ENCODE measurements at regions not wholly inside any gene's neighbourhood (a gene's known extent, or its start where the extent isn't known, plus 50 kb on each side); places are given as distances from the start of the nearest gene placed in this dataset.
"Not testable (repeated sequence)": the region's sequence is repeated elsewhere in the genome, so short reads cannot be mapped to it uniquely, and the experiment has no call there.

DNA sequence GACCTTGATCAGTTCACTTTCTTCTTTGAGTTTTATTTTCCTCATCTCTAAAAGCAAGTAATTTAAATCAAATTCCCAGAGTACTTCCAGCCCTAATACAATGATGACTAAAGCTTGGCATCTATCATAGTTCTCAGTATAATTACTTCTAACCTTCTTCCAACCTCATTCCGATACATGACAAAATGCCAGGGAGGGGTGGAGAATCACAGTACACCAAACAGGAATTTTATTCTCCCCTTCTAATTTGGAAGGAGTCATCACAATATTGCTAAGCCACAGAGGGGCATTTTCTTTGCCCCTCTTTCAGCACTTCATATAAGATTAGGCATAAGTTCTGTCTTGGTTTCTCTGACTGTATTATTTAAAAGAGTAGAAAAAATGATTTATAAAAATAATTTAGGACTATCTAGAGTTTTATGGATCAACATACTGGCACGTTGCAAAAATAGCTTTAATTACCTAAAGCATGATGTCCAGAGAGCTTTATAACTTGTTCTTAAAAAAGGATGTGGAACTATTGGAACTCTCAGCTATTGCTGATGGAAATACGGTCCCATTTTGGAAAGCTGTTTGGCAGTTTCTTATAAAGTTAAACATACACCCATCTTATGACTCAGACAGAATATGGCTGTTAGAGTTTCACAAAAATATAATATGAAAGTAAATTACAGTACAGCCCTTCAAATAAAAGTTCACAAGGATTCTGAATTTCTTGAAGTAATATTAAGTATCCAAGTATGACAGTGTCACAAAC lies 86.9 kb upstream of the UBE2E2 start:
- no peak for DNase-seq

DNA sequence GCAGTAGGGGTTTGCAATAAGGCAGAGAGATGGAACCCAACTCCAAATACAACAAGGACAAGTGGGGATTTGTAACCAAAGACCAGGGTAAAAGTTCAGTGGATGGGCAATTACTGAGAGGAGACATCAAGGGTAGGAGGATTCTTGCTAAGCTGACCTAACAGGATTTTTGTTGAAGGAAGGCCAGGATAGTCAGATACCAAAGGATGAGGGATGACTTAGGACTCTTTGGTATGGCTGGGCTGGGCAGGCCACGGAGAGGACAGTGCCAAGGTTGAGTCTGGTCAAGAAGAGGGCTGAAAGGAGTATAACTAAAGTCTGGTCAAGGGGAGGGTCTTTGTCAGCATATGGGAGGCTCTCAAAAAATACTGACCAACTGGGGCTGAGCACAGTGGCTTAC lies 85.3 kb upstream of the UBE2E2 start:
- no peak for DNase-seq

- DNase-seq, result no peak
These were observed 75.9 kb upstream of the UBE2E2 start for GRCh38 chr3:23127196-23127595.

- no peak for DNase-seq
These were observed 74.5 kb upstream of the UBE2E2 start for GRCh38 chr3:23128655-23129054.

DNA sequence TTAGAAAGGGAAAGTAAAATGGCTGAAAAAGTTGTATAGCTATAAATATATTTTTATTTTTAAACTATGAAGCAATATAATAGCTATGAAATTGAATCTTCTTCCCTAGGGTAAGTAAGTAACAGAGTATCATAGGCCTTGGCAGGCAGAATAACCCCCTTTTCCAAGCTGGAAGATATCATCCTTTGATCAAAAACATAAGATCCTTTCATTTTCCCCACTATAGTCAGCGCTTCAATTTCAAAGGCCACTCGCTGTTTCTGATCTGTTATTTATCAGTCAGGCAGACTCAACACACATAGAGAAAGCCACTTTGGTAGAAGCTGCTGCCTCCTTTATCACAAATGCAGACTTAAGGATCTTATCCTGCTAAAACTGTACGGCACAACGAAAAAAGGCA lies 74.0 kb upstream of the UBE2E2 start:
- no peak for DNase-seq

DNA sequence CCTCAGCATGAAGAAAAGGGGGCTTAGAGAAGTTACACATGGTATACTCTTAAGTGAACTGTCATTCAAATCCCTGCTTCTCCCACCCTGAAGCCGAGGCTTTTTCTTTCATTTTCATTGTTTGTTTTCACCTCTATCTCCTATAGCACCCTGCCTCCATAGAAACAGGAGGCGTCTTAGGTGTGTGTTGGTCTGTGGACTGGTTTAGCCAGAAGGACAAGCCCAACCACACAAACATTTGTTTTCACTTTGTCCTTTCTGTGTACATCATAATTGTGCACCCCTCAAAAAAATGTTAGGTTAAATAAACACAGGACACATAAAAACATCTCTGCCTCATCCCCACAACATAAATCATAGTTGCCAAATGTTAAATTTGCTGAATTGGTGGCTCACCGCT lies 73.3 kb upstream of the UBE2E2 start:
- DNase-seq, result no peak

DNA sequence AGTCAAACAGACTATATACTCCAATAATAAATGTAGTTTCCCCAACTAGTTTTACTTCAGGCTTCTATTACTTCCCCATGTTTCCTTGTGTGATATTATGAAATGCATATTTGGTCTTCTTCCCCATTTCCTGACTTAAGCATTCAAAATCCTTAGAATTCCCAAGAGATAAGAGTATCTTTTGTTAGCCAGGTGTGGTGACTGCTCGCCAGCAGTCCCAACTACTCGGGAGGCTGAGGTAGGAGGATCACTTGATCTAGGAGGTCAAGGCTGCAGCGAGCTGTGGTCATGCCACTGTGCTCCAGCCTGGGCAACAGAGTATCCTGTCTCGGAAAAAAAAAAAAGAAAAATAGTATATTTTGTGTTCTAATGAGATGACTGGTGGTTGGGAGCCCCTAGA lies 72.7 kb upstream of the UBE2E2 start:
- DNase-seq, result no peak

GRCh38 chr3:23135026-23135785 lies 67.9 kb upstream of the UBE2E2 start:
- DNase-seq, result no peak

GRCh38 chr3:23136054-23136453 lies 67.1 kb upstream of the UBE2E2 start:
- no peak for DNase-seq

- DNase-seq, result not testable (repeated sequence)
These were observed 59.1 kb upstream of the UBE2E2 start for GRCh38 chr3:23144051-23144450.

DNA sequence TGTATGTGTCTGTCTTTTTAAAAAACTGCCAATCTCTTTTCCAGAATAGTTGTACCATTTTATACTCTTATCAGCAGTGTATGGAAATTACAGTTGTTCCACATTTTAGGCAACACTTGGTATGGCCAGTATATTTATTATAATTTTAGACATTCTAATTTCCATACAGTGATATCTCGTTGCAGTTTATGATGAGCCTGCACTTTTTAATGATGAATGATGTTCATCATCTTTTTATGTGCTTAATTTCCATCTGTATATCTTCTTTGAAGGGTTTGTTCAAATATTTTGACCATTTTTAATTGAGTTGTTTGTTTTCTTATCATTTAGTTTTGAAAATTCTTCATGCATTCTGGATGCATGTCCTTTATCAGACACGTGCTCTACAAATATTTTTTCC lies 57.0 kb upstream of the UBE2E2 start:
- no peak for DNase-seq

GRCh38 chr3:23152989-23153388 lies 50.1 kb upstream of the UBE2E2 start:
- DNase-seq, result no peak

Data from SW 1271 (cell line).